Gastroesophageal sphincter (tissue), 3 donors: ENCODE measurements at regions not wholly inside any gene's neighbourhood (a gene's known extent, or its start where the extent isn't known, plus 50 kb on each side); places are given as distances from the start of the nearest gene placed in this dataset.

Source experiments
- CTCF ChIP-seq, 4 experiments: fragments of 200-600 bp in 2 of 4; fragments of 450-650 bp in 2 of 4; sonication (generic) in 1 of 4; IDR thresholded peaks; one replicate each; pipeline ENCODE4 v1.5.1; 2017 to 2019; ENCODE audit warnings: antibody characterized with exemption in 4 of 4, mild to moderate bottlenecking in 2 of 4, moderate library complexity in 2 of 4
- POLR2A ChIP-seq, 2 donors: fragments of 450-650 bp; IDR thresholded peaks; one replicate each; pipeline ENCODE4 v1.6.1; 2017; ENCODE audit warnings: antibody characterized with exemption in 2 of 2, mild to moderate bottlenecking in 2 of 2, moderate library complexity in 1 of 2
- POLR2AphosphoS5 ChIP-seq: sonication (generic); formaldehyde crosslinking; IDR thresholded peaks from one replicate; pipeline ENCODE4 v1.6.1; 2017; ENCODE audit warnings: antibody characterized with exemption

DNA sequence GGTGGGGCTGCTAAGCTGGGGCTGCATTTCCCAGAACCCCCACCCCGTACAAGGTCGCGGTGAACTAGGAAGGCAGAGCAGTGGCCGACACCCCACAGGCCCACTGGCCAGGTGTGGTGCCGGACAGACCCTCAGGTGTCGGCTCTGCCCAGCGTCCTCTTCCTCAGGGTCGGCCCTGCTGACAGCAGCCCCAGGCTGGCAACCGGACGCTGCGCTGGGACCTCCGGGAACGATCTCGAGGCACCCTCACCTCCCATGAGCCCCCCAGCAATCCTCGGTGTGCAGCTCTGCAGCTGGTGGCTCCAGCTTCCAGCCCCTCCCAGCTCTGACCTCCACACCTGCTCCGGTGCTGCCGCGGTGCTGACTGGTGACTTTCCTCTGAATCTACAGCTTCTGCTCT lies 142.9 kb upstream of the SPACA7 start:
- TF ChIP-seq POLR2A (IDR thresholded peaks at IDR 0.05) (no peak), POLR2AphosphoS5 (no peak), CTCF (IDR thresholded peaks at IDR 0.05) (no peak)
